ENCODE measurements at regions not wholly inside any gene's neighbourhood (a gene's known extent, or its start where the extent isn't known, plus 50 kb on each side); places are given as distances from the start of the nearest gene placed in this dataset.

- Histone ChIP-seq H3K9ac (no peak overlapping the region), H3K36me3 (ENCODE audit: control insufficient read depth, insufficient read depth, low read length) (no peaks in the 10 kb centered on the region), H3K9me3 (ENCODE audit: control insufficient read depth, low read length) (no peaks in the 10 kb centered on the region), H3K4me3 (ENCODE audit: low read depth, low read length) (no peak overlapping the region), H3K79me2 (no peaks in the 10 kb centered on the region), H3K4me2 (ENCODE audit: low read length) (no peak overlapping the region), H3K27ac (no peak overlapping the region), H2AFZ (no peak overlapping the region), H3K27me3 (ENCODE audit: control insufficient read depth, insufficient read depth, low read length) (no peaks in the 10 kb centered on the region), H3K4me1 (no peaks in the 10 kb centered on the region)
- no peak for TF ChIP-seq CTCF (IDR thresholded peaks at IDR 0.05)
Observed at GRCh38 chr2:65545837-65546805, 113.7 kb upstream of the SPRED2 start.

GRCh38 chr2:65541773-65542172 is 109.4 kb upstream of the SPRED2 start:
- Histone ChIP-seq H3K27me3 (ENCODE audit: control insufficient read depth, insufficient read depth, low read length) (no peaks in the 10 kb centered on the region), H3K79me2 (no peaks in the 10 kb centered on the region), H2AFZ (no peak overlapping the region), H3K36me3 (ENCODE audit: control insufficient read depth, insufficient read depth, low read length) (no peaks in the 10 kb centered on the region), H3K9me3 (ENCODE audit: control insufficient read depth, low read length) (no peaks in the 10 kb centered on the region), H3K4me3 (ENCODE audit: low read depth, low read length) (no peak overlapping the region), H3K9ac (no peak overlapping the region), H3K27ac (no peak overlapping the region), H3K4me2 (ENCODE audit: low read length) (no peak overlapping the region), H3K4me1 (no peaks in the 10 kb centered on the region)
- TF ChIP-seq CTCF (IDR thresholded peaks at IDR 0.05), result no peak

GRCh38 chr2:65539633-65540032 is 107.2 kb upstream of the SPRED2 start:
- Histone ChIP-seq H3K36me3 (ENCODE audit: control insufficient read depth, insufficient read depth, low read length) (no peaks in the 10 kb centered on the region), H3K27ac (no peak overlapping the region), H3K4me1 (no peaks in the 10 kb centered on the region), H3K9ac (no peak overlapping the region), H3K4me3 (ENCODE audit: low read depth, low read length) (no peak overlapping the region), H2AFZ (no peak overlapping the region), H3K79me2 (no peaks in the 10 kb centered on the region), H3K4me2 (ENCODE audit: low read length) (no peak overlapping the region), H3K9me3 (ENCODE audit: control insufficient read depth, low read length) (no peaks in the 10 kb centered on the region), H3K27me3 (ENCODE audit: control insufficient read depth, insufficient read depth, low read length) (no peaks in the 10 kb centered on the region)
- TF ChIP-seq CTCF (IDR thresholded peaks at IDR 0.05), result no peak

GRCh38 chr2:65537651-65538385 is 105.4 kb upstream of the SPRED2 start:
- Histone ChIP-seq H3K79me2 (no peaks in the 10 kb centered on the region), H3K9ac (no peak overlapping the region), H3K27ac (no peak overlapping the region), H3K36me3 (ENCODE audit: control insufficient read depth, insufficient read depth, low read length) (no peaks in the 10 kb centered on the region), H3K4me1 (no peaks in the 10 kb centered on the region), H2AFZ (no peak overlapping the region), H3K4me2 (ENCODE audit: low read length) (no peak overlapping the region), H3K27me3 (ENCODE audit: control insufficient read depth, insufficient read depth, low read length) (no peaks in the 10 kb centered on the region), H3K4me3 (ENCODE audit: low read depth, low read length) (no peak overlapping the region), H3K9me3 (ENCODE audit: control insufficient read depth, low read length) (no peaks in the 10 kb centered on the region)
- no peak for TF ChIP-seq CTCF (IDR thresholded peaks at IDR 0.05)
